Stimulated activated naive CD8-positive, alpha-beta T cell treated with anti-CD3 and anti-CD28 coated beads, Interleukin-15, Interleukin-2, amounts not matched to agents 100 ng/mL and 50 ng/mL, for 24 hours (primary cell): ENCODE measurements at regions not wholly inside any gene's neighbourhood (a gene's known extent, or its start where the extent isn't known, plus 50 kb on each side); places are given as distances from the start of the nearest gene placed in this dataset.

Experiments
- H3K27ac Mint-ChIP-seq: one replicate; pipeline ENCODE4 v1.8.0; 2021; ENCODE audit warnings: mild to moderate bottlenecking, mixed read lengths
- H3K27me3 Mint-ChIP-seq: one replicate; pipeline ENCODE4 v1.8.0; 2021; ENCODE audit warnings: mixed read lengths
- H3K36me3 Mint-ChIP-seq: one replicate; pipeline ENCODE4 v1.8.0; 2021; ENCODE audit warnings: low read depth, mixed read lengths
- H3K4me1 Mint-ChIP-seq: one replicate; pipeline ENCODE4 v1.8.0; 2021; ENCODE audit warnings: low read depth, mixed read lengths
- H3K4me3 Mint-ChIP-seq: one replicate; pipeline ENCODE4 v1.8.0; 2021; ENCODE audit warnings: mild to moderate bottlenecking, mixed read lengths
- H3K9me3 Mint-ChIP-seq: one replicate; pipeline ENCODE4 v1.8.0; 2021; ENCODE audit warnings: mixed read lengths

DNA sequence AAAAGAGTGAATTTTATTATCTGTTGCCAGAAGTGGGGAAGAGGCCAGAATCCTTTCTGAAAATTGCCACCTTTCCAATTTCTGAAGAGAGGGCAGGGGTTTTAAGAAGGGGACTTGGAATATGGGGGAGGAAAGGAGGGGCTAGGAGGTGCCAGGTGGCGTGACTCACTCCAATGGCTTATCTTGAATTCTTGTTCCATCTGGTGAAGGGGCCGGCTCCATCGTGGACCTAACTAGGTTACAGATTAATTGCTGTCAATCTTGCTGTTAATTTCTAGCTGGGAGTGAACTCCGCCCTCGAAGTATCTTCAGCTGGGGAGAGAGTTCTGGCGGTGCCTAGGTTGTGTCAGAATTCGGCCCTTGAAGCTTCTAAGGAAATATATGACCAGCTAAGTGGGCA, 138.7 kb downstream of the YTHDC2 start:
- no peak overlapping the region for H3K27ac Mint-ChIP-seq
- no peaks in the 10 kb centered on the region for H3K36me3 Mint-ChIP-seq
- no peaks in the 10 kb centered on the region for H3K4me1 Mint-ChIP-seq
- no peak overlapping the region for H3K4me3 Mint-ChIP-seq
- H3K9me3 Mint-ChIP-seq: peaks cover 14% of the 10 kb centered on the region
- H3K27me3 Mint-ChIP-seq: peaks cover 26% of the 10 kb centered on the region

DNA sequence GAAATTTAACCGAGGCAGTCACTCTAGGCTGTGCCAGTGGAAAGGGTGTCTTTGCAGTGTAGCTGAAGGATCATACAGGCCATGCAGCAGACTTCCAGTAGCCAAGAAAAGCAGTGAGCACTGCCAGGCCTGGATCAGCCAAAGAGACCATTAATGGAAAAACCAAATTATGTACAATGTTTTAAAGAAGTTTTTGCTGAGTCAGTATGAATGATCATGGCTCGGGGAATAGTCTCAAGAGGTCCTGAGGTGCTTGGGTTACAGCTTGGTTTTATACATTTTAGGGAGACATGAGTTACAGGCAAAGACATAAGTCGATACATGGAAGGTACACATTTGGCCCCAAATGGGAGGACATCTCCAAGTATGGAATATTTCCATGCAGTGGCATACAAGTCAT, 141.3 kb downstream of the YTHDC2 start:
- Mint-ChIP-seq H3K36me3 (no peaks in the 10 kb centered on the region), H3K4me1 (no peaks in the 10 kb centered on the region), H3K27ac (no peak overlapping the region)

DNA sequence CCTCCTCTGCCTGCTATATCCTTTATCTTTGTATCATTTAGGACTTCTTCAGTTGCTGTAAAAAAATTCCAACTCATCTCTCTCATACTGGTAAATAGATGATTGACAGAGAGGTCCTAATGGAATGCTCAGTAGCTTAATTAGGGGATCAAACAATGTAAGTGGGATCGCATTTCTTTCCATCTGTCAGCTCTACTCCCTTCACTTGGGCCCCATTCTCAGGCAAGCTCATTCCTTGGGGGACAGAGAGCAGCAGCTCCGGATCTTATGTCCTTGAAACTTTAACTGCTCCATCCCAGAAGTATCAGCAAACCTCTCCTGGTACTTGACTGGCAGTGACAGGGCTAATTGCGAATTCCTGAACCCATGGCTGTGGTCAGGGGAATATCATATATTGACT, 146.7 kb downstream of the YTHDC2 start:
- Mint-ChIP-seq H3K27me3 (peaks cover 17% of the 10 kb centered on the region), H3K27ac (no peak overlapping the region), H3K4me1 (no peaks in the 10 kb centered on the region), H3K9me3 (no peaks in the 10 kb centered on the region), H3K36me3 (no peaks in the 10 kb centered on the region), H3K4me3 (no peak overlapping the region)

More for the DNA sequence above, 141.3 kb downstream of the YTHDC2 start:
- Mint-ChIP-seq H3K9me3 (peaks cover 6% of the 10 kb centered on the region), H3K4me3 (no peak overlapping the region), H3K27me3 (peaks cover 9% of the 10 kb centered on the region)

DNA sequence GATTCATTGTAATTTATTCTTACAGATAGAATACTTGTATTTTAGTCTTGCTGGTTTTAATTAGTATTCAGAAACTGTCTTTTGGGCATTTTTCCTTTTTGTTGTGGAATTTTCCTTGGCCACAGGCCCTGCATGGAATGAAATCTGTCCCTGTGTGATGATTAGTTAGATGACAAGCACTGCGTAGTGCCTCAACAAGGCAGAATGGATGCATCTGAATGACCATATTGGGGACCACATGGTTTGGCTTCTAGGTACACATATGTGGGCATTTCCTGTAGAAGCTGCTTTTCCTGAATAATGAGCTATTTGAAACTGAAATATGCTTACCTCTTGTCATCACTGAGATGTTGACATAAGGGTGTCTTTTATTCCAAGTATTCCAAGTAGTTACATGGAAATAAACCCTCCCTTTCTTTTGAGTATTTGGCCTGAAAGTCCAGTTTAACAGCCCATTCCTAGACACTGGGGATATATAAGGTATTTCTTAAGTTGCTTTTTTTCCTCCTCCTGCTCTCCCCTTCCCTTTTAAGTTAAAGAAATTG, 147.3 kb downstream of the YTHDC2 start:
- H3K36me3 Mint-ChIP-seq: no peaks in the 10 kb centered on the region
- no peak overlapping the region for H3K27ac Mint-ChIP-seq
- H3K4me3 Mint-ChIP-seq: no peak overlapping the region
- no peaks in the 10 kb centered on the region for H3K9me3 Mint-ChIP-seq
- no peaks in the 10 kb centered on the region for H3K4me1 Mint-ChIP-seq
- peaks cover 21% of the 10 kb centered on the region for H3K27me3 Mint-ChIP-seq

- H3K27ac Mint-ChIP-seq: no peak overlapping the region
- no peak overlapping the region for H3K4me3 Mint-ChIP-seq
- no peaks in the 10 kb centered on the region for H3K36me3 Mint-ChIP-seq
- no peaks in the 10 kb centered on the region for H3K9me3 Mint-ChIP-seq
- H3K27me3 Mint-ChIP-seq: peaks cover 38% of the 10 kb centered on the region
- H3K4me1 Mint-ChIP-seq: no peaks in the 10 kb centered on the region
Observed at GRCh38 chr5:113663879-113664541, 150.5 kb downstream of the YTHDC2 start.

DNA sequence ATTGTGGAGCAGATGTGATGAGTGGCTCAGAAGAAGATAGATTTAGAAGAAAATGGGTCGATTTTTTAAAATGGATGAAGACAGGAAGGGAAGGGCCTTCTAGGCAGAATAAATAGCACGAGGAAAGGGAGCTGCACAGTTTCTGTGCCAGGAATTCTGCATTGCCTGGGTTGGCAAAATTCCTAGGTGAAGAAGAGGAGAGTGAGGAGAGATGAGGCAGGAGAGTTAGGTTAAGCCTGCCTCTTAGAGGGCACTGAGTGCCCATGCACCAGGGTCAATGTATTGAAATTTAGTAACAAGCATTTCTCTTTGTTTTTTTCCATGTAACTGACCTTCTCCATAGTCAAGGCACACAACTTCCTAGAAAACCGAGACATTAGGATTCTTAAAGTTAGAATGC, 159.5 kb downstream of the YTHDC2 start:
- Mint-ChIP-seq H3K9me3 (no peaks in the 10 kb centered on the region), H3K4me3 (no peak overlapping the region), H3K27me3 (peaks cover 7% of the 10 kb centered on the region), H3K27ac (no peak overlapping the region), H3K36me3 (no peaks in the 10 kb centered on the region), H3K4me1 (no peaks in the 10 kb centered on the region)

GRCh38 chr5:113675166-113675565, 161.7 kb downstream of the YTHDC2 start:
- H3K4me3 Mint-ChIP-seq: no peak overlapping the region
- H3K27ac Mint-ChIP-seq: no peak overlapping the region
- no peaks in the 10 kb centered on the region for H3K4me1 Mint-ChIP-seq
- no peaks in the 10 kb centered on the region for H3K9me3 Mint-ChIP-seq
- H3K27me3 Mint-ChIP-seq: peaks cover 4% of the 10 kb centered on the region
- H3K36me3 Mint-ChIP-seq: no peaks in the 10 kb centered on the region

- Mint-ChIP-seq H3K9me3 (no peaks in the 10 kb centered on the region), H3K4me3 (no peak overlapping the region), H3K4me1 (no peaks in the 10 kb centered on the region), H3K27ac (no peak overlapping the region), H3K27me3 (peaks cover 4% of the 10 kb centered on the region), H3K36me3 (no peaks in the 10 kb centered on the region)
Observed at GRCh38 chr5:113678202-113678601, 164.7 kb downstream of the YTHDC2 start.

- Mint-ChIP-seq H3K4me1 (no peaks in the 10 kb centered on the region), H3K36me3 (no peaks in the 10 kb centered on the region), H3K27ac (no peak overlapping the region), H3K4me3 (no peak overlapping the region), H3K27me3 (peaks cover 4% of the 10 kb centered on the region), H3K9me3 (no peaks in the 10 kb centered on the region)
Observed at GRCh38 chr5:113678924-113679575, 165.6 kb downstream of the YTHDC2 start.

DNA sequence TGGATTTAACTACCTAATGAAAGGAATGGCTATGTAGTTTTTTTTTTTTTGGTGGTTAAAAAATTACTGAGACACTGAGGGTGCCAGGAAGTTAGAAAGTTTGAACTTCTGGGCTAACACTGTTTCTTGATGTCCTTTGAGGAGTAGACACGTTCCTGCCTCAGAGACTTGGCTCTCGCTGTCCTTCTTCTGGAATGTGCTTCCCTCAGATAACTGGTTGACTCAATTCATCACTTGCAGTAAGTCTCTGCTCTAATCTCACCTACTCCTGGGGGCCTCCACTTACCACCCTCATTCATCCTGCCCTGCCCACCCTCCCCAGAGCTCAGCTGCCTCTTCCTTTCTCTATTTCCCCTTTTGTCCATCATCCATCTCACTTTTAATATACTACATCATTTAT, 167.0 kb downstream of the YTHDC2 start:
- no peaks in the 10 kb centered on the region for H3K9me3 Mint-ChIP-seq
- H3K27me3 Mint-ChIP-seq: peaks cover 4% of the 10 kb centered on the region
- H3K4me1 Mint-ChIP-seq: no peaks in the 10 kb centered on the region
- H3K27ac Mint-ChIP-seq: no peak overlapping the region
- H3K36me3 Mint-ChIP-seq: no peaks in the 10 kb centered on the region
- no peak overlapping the region for H3K4me3 Mint-ChIP-seq

DNA sequence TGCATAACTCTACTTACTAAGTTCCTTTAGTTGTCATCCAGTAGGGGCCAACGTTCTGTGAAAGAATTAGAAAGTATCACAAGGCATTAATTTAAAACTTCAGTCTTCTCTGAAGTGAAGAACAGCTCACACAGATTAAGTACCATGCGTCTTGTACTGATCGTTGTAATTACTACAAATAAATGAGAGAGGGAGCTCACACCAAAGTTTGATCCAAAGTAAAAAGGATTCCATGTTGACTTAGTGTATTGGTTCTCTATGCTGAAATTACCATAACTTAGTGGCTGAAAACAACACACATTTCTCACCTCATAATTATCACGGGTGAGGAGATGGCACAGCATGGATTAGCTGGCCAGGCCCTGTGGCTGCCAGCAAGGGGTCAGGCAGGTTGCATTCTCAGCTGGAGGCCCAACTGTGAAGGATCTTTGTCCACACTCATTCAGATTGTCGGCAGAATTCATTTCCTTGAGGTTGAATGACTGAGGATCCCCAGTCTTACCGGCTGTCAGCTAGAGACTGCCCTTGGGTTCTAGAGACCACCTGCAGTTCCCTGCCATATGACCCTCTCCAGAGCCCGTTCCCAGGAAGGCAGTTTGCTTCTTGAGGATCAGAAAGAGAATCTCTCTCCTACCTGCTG, 169.1 kb downstream of the YTHDC2 start:
- no peaks in the 10 kb centered on the region for H3K4me1 Mint-ChIP-seq
- no peaks in the 10 kb centered on the region for H3K36me3 Mint-ChIP-seq
- no peak overlapping the region for H3K27ac Mint-ChIP-seq
- no peaks in the 10 kb centered on the region for H3K9me3 Mint-ChIP-seq
- peaks cover 3% of the 10 kb centered on the region for H3K27me3 Mint-ChIP-seq
- H3K4me3 Mint-ChIP-seq: no peak overlapping the region

DNA sequence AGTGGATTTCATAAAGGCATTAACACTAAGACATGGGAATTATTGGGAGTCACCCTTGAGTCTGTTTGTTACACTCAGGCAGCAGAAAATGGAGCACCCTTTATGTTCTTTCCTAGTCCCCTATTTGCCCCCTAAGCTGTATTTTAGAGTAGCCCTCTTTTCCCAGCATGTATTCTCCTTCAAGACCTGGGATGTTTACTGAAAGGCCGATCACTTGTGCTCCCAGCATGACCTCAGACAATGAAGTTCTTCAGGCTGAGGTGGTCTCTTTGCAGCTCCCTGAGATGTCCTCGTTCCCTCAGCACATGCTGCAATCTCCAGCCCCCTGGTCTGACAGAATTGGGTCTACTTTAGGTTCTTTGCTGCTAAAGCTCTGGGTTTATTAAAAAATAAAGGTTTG, 169.7 kb downstream of the YTHDC2 start:
- no peak overlapping the region for H3K4me3 Mint-ChIP-seq
- H3K9me3 Mint-ChIP-seq: no peaks in the 10 kb centered on the region
- no peak overlapping the region for H3K27ac Mint-ChIP-seq
- H3K36me3 Mint-ChIP-seq: no peaks in the 10 kb centered on the region
- H3K4me1 Mint-ChIP-seq: no peaks in the 10 kb centered on the region
- no peaks in the 10 kb centered on the region for H3K27me3 Mint-ChIP-seq

DNA sequence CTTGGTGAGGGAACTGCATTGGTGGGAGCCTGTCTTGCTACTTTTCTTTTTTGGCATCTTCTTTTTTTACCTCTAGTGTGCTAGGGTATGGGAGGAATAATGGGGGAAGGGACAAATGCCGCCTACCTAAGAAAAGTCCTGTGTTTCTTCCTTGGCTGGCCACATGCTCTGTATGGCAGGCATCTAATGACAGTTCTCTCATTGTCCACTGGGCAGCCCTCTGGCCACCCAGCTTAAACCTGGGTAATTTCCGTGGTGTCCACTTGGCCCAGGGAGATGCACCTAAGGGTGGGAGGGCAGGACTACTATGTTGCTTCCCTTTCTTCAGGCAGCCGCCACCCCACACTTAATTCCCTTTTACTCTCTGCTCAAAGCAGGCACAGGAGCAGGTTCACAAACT, 173.1 kb downstream of the YTHDC2 start:
- no peak overlapping the region for H3K27ac Mint-ChIP-seq
- no peaks in the 10 kb centered on the region for H3K9me3 Mint-ChIP-seq
- H3K36me3 Mint-ChIP-seq: no peaks in the 10 kb centered on the region
- H3K27me3 Mint-ChIP-seq: peaks cover 20% of the 10 kb centered on the region
- H3K4me1 Mint-ChIP-seq: no peaks in the 10 kb centered on the region
- H3K4me3 Mint-ChIP-seq: no peak overlapping the region

GRCh38 chr5:113689647-113690046, 176.2 kb downstream of the YTHDC2 start:
- H3K4me3 Mint-ChIP-seq: no peak overlapping the region
- H3K27ac Mint-ChIP-seq: no peak overlapping the region
- no peaks in the 10 kb centered on the region for H3K4me1 Mint-ChIP-seq
- no peaks in the 10 kb centered on the region for H3K36me3 Mint-ChIP-seq
- H3K9me3 Mint-ChIP-seq: no peaks in the 10 kb centered on the region
- peaks cover 46% of the 10 kb centered on the region for H3K27me3 Mint-ChIP-seq

- H3K9me3 Mint-ChIP-seq: no peaks in the 10 kb centered on the region
- H3K4me3 Mint-ChIP-seq: no peak overlapping the region
- no peak overlapping the region for H3K27ac Mint-ChIP-seq
- H3K4me1 Mint-ChIP-seq: no peaks in the 10 kb centered on the region
- H3K27me3 Mint-ChIP-seq: peaks cover 55% of the 10 kb centered on the region
- no peaks in the 10 kb centered on the region for H3K36me3 Mint-ChIP-seq
Observed at GRCh38 chr5:113692466-113692865, 179.0 kb downstream of the YTHDC2 start.
